GM12878 (cell line): ENCODE measurements at regions not wholly inside any gene's neighbourhood (a gene's known extent, or its start where the extent isn't known, plus 50 kb on each side); places are given as distances from the start of the nearest gene placed in this dataset.

Source experiments
- ATAC-seq: fragments of 200-7000 bp; cut with Tn5 transposase; 3 replicates; pipeline ENCODE4 v1.9.1; 2020; ENCODE audit warnings: mild to moderate bottlenecking, moderate library complexity
- BruUV-seq: library from RNA; stranded (reverse); fragments of 400-500 nt; replicated peaks from 2 replicates; lab custom pipeline; 2021; lab: Mats Ljungman, UMichigan
- CTCF ChIA-PET: fragments of 300-600 bp; sonication (Branson Sonifier 250); formaldehyde crosslinking; extraction: SDS; loops from one replicate; lab custom pipeline; 2021; ENCODE audit warnings: inconsistent platforms; lab: Yijun Ruan, JAX
- POLR2A ChIA-PET: fragments of 350-600 bp; formaldehyde crosslinking; extraction: SDS; loops from one replicate; lab custom pipeline; 2021; ENCODE audit warnings: inconsistent platforms; lab: Charles Lee
- RAD21 ChIA-PET: fragments of 300-600 bp; sonication (Branson Sonifier 250); formaldehyde crosslinking; loops from one replicate; lab custom pipeline; 2023; ENCODE audit warnings: antibody characterized with exemption; ENCODE audit not compliant: unreplicated experiment; lab: Charles Lee
- SMC1A ChIA-PET: fragments of 300-600 bp; sonication (Branson Sonifier 250); formaldehyde crosslinking; loops from one replicate; lab custom pipeline; 2023; ENCODE audit not compliant: unreplicated experiment, uncharacterized antibody; lab: Charles Lee
- DNase-seq: peaks from one replicate; pipeline ENCODE4 v3.0.0-alpha.2; 2011; ENCODE audit warnings: low read depth, low spot score
- FAIRE-seq: peaks from 3 replicates; lab custom pipeline; 2011; peaks lifted over from hg19 to GRCh38; lab: Jason Lieb, UNC
- H2AFZ ChIP-seq: 2 replicates; pipeline ENCODE4 v1.6.0; 2011; ENCODE audit warnings: low read depth, low read length, control low read depth; ENCODE audit not compliant: control insufficient read depth
- H3K27ac ChIP-seq: 2 replicates; pipeline ENCODE4 v1.5.1; 2011; ENCODE audit warnings: control low read depth; ENCODE audit not compliant: control insufficient read depth, insufficient read depth
- H3K27me3 ChIP-seq, 2 experiments: replicated peaks in 1 of 2; 2 replicates each; pipeline versions ENCODE4 v1.6.0 to v1.6.1; 2011; ENCODE audit warnings: low read length in 1 of 2; ENCODE audit not compliant: control insufficient read depth in 2 of 2, insufficient read depth in 2 of 2
- H3K36me3 ChIP-seq, 2 experiments: 2 replicates each; pipeline ENCODE4 v1.5.1; 2011; ENCODE audit warnings: low read length in 1 of 2; ENCODE audit not compliant: control insufficient read depth in 2 of 2, insufficient read depth in 2 of 2
- H3K4me1 ChIP-seq: 2 replicates; pipeline ENCODE4 v1.6.1; 2011; ENCODE audit warnings: mild to moderate bottlenecking, low read length, moderate library complexity, mixed read lengths; ENCODE audit not compliant: control insufficient read depth, insufficient read depth
- H3K4me2 ChIP-seq: 2 replicates; pipeline ENCODE4 v1.6.0; 2011; ENCODE audit warnings: control low read depth; ENCODE audit not compliant: control insufficient read depth, insufficient read depth
- H3K4me3 ChIP-seq: fragments of 200-600 bp; sonication (generic); 2 replicates; pipeline ENCODE4 v1.5.1; 2016
- H3K79me2 ChIP-seq: 2 replicates; pipeline ENCODE4 v1.6.0; 2011; ENCODE audit warnings: low read length; ENCODE audit not compliant: control insufficient read depth, insufficient read depth
- H3K9ac ChIP-seq: 2 replicates; pipeline ENCODE4 v1.8.0; 2011; ENCODE audit warnings: low read length, control low read depth, mixed read lengths; ENCODE audit not compliant: control insufficient read depth, insufficient read depth
- H3K9me3 ChIP-seq: replicated peaks from 3 replicates; pipeline ENCODE4 v1.5.1; 2011; ENCODE audit warnings: mild to moderate bottlenecking, low read length; ENCODE audit not compliant: control insufficient read depth, insufficient read depth
- H4K20me1 ChIP-seq: 2 replicates; pipeline ENCODE4 v1.6.0; 2011; ENCODE audit not compliant: control insufficient read depth, insufficient read depth
- BCL3 ChIP-seq: IDR thresholded peaks from 2 replicates; pipeline ENCODE4 v1.6.1; 2011; ENCODE audit warnings: borderline replicate concordance, low read depth, mild to moderate bottlenecking, moderate library complexity, low read length; ENCODE audit not compliant: insufficient read depth, poor library complexity, severe bottlenecking
- BHLHE40 ChIP-seq, 2 experiments: fragments of 450-650 bp in 1 of 2; IDR thresholded peaks; 2 replicates each; pipeline ENCODE4 v1.6.1; 2011 to 2017; ENCODE audit warnings: low read depth in 2 of 2, borderline replicate concordance in 1 of 2, improper control_type of control experiment in 1 of 2, low read length in 1 of 2, mild to moderate bottlenecking in 1 of 2
- CBX3 ChIP-seq: fragments of 200-600 bp; sonication (generic); IDR thresholded peaks from 2 replicates; pipeline ENCODE4 v1.6.1; 2016; ENCODE audit warnings: low read depth, borderline replicate concordance
- EGR1 ChIP-seq, 2 experiments: IDR thresholded peaks; 1 replicate in 1 of 2; 2 replicates in 1 of 2; pipeline ENCODE4 v1.6.1; 2011 to 2012; ENCODE audit warnings: low read depth in 2 of 2, low read length in 2 of 2, borderline replicate concordance in 1 of 2, mild to moderate bottlenecking in 1 of 2, moderate library complexity in 1 of 2
- GABPA ChIP-seq: IDR thresholded peaks from 2 replicates; pipeline ENCODE4 v1.6.1; 2014; ENCODE audit warnings: antibody characterized with exemption, low read depth, mild to moderate bottlenecking, inconsistent platforms
- MYC ChIP-seq: IDR thresholded peaks from 2 replicates; pipeline ENCODE4 v1.6.1; 2011; ENCODE audit warnings: mild to moderate bottlenecking, low read length, moderate library complexity, inconsistent platforms; ENCODE audit not compliant: insufficient read depth, insufficient replicate concordance, insufficient read length, severe bottlenecking
- YY1 ChIP-seq: IDR thresholded peaks from 2 replicates; pipeline ENCODE4 v1.6.1; 2011; ENCODE audit warnings: low read depth, mild to moderate bottlenecking, low read length
- WGBS: methylation state at CpG from one replicate; pipeline ENCODE4 v1.1.6; 2016; ENCODE audit warnings: low lambda C conversion rate; ENCODE audit not compliant: insufficient replicate concordance, insufficient coverage; ENCODE audit errors: missing lambda C conversion rate; 5-methylcytosine and 5-hydroxymethylcytosine counted together
- in situ Hi-C: fragments of 300-500 bp; cut with MboI; formaldehyde crosslinking; loops from 9 replicates; pipeline ENCODE4 v1.14.3; 2018; ENCODE audit warnings: mixed read lengths
- intact Hi-C: fragments of 100-400 bp; cut with micrococcal nuclease; formaldehyde crosslinking; loops from one replicate; pipeline ENCODE4 v1.14.2; 2022; ENCODE audit not compliant: unreplicated experiment
- TF ChIP-seq, protein P1 (sequence below): fragments of 450-650 bp; IDR thresholded peaks from 2 replicates; pipeline ENCODE4 v1.6.1; 2016; ENCODE audit warnings: mild to moderate bottlenecking, moderate library complexity, borderline replicate concordance

DNA sequence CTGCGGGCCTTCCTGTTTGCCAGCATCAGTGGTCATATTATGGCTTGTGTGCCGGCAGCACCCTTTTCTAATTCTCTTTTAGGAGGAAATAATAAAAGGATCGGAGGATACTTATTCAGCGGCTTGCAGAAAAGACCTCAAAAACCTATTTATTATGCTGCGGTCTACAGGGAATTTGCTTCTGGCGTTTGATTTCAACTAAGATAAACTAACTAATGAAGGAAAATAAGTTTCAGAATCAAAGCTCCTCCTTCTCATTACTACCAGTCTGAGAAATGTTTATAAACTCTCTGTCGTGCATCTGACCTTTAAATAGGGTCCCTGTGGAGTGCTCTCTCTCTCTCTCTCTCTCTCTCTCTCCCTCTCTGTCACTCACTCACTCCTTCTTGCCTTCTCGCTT, 335.0 kb upstream of the GLI3 start:
- H4K20me1 ChIP-seq = no peaks in the 10 kb centered on the region
- no peak overlapping the region for H3K27ac ChIP-seq
- intact Hi-C loops = no loop called here
- H3K9ac ChIP-seq = no peak overlapping the region
- CTCF ChIA-PET = no interaction called here
- no peak for DNase-seq
- TF ChIP-seq, protein P1, sequence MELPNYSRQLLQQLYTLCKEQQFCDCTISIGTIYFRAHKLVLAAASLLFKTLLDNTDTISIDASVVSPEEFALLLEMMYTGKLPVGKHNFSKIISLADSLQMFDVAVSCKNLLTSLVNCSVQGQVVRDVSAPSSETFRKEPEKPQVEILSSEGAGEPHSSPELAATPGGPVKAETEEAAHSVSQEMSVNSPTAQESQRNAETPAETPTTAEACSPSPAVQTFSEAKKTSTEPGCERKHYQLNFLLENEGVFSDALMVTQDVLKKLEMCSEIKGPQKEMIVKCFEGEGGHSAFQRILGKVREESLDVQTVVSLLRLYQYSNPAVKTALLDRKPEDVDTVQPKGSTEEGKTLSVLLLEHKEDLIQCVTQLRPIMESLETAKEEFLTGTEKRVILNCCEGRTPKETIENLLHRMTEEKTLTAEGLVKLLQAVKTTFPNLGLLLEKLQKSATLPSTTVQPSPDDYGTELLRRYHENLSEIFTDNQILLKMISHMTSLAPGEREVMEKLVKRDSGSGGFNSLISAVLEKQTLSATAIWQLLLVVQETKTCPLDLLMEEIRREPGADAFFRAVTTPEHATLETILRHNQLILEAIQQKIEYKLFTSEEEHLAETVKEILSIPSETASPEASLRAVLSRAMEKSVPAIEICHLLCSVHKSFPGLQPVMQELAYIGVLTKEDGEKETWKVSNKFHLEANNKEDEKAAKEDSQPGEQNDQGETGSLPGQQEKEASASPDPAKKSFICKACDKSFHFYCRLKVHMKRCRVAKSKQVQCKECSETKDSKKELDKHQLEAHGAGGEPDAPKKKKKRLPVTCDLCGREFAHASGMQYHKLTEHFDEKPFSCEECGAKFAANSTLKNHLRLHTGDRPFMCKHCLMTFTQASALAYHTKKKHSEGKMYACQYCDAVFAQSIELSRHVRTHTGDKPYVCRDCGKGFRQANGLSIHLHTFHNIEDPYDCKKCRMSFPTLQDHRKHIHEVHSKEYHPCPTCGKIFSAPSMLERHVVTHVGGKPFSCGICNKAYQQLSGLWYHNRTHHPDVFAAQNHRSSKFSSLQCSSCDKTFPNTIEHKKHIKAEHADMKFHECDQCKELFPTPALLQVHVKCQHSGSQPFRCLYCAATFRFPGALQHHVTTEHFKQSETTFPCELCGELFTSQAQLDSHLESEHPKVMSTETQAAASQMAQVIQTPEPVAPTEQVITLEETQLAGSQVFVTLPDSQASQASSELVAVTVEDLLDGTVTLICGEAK = no peak
- TF ChIP-seq EGR1 (IDR thresholded peaks at IDR 0.05; ENCODE audit: borderline replicate concordance in 1 of 2, low read depth in 2 of 2, low read length in 2 of 2) = no peak
- no peak for TF ChIP-seq CBX3
- no peak for TF ChIP-seq BCL3
- no peak for TF ChIP-seq YY1
- TF ChIP-seq MYC = no peak
- no peak for TF ChIP-seq BHLHE40 (IDR thresholded peaks at IDR 0.05; ENCODE audit: borderline replicate concordance in 1 of 2, low read depth in 2 of 2, low read length in 1 of 2)
- no peak for TF ChIP-seq GABPA
- TF ChIP-seq, all 136 proteins: peak for 0
- in situ Hi-C loops = no loop called here
- BruUV-seq = no TSS peak
- RAD21 ChIA-PET = no interaction called here
- SMC1A ChIA-PET = no interaction called here
- no peaks in the 10 kb centered on the region for H3K9me3 ChIP-seq
- no peak overlapping the region for H3K4me3 ChIP-seq
- H3K4me2 ChIP-seq = no peak overlapping the region
- H3K4me1 ChIP-seq = no peaks in the 10 kb centered on the region
- no peak overlapping the region for H2AFZ ChIP-seq
- no peak for ATAC-seq
- whole genome bisulfite sequencing = 36% methylated on average over 8 of the region's 8 CpGs
- no peaks in the 10 kb centered on the region for H3K36me3 ChIP-seq
- FAIRE-seq = no peak
- no peaks in the 10 kb centered on the region for H3K27me3 ChIP-seq
- no peaks in the 10 kb centered on the region for H3K79me2 ChIP-seq
- POLR2A ChIA-PET = no interaction called here
